ENCODE measurements at regions not wholly inside any gene's neighbourhood (a gene's known extent, or its start where the extent isn't known, plus 50 kb on each side); places are given as distances from the start of the nearest gene placed in this dataset.

- no peak for DNase-seq
- Histone ChIP-seq H3K4me3 (no peak overlapping the region), H3K9me3 (replicated peaks in 1 of 3) (no peaks in the 10 kb centered on the region), H3K27ac (no peak overlapping the region), H3K27me3 (no peaks in the 10 kb centered on the region), H3K36me3 (replicated peaks in 1 of 2) (no peaks in the 10 kb centered on the region), H3K4me1 (replicated peaks in 1 of 2) (no peaks in the 10 kb centered on the region)
- intact Hi-C loops (cut with DNase I), result no loop called here
- no peak for TF ChIP-seq CTCF (IDR thresholded peaks at IDR 0.05)
- TF ChIP-seq POLR2A (IDR thresholded peaks at IDR 0.05), result no peak
- WGBS, 4 donors, result 77 to 90% (median 88%) methylated on average over 3 to 4 of the region's 4 CpGs
These were observed 1170.8 kb downstream of the TBC1D22A start for GRCh38 chr22:47933226-47933625.

GRCh38 chr22:47929646-47930185, 1167.3 kb downstream of the TBC1D22A start:
- Histone ChIP-seq H3K4me3 (no peak overlapping the region), H3K4me1 (replicated peaks in 1 of 2) (no peaks in the 10 kb centered on the region), H3K9me3 (replicated peaks in 1 of 3) (no peaks in the 10 kb centered on the region), H3K27me3 (no peaks in the 10 kb centered on the region), H3K36me3 (replicated peaks in 1 of 2) (no peaks in the 10 kb centered on the region), H3K27ac (no peak overlapping the region)
- WGBS, 4 donors, result 55 to 76% (median 70%) methylated on average over 4 of the region's 4 CpGs
- TF ChIP-seq POLR2A (IDR thresholded peaks at IDR 0.05) (no peak), CTCF (IDR thresholded peaks at IDR 0.05) (no peak)
- no peak for DNase-seq
- intact Hi-C loops (cut with DNase I), result no loop called here

DNA sequence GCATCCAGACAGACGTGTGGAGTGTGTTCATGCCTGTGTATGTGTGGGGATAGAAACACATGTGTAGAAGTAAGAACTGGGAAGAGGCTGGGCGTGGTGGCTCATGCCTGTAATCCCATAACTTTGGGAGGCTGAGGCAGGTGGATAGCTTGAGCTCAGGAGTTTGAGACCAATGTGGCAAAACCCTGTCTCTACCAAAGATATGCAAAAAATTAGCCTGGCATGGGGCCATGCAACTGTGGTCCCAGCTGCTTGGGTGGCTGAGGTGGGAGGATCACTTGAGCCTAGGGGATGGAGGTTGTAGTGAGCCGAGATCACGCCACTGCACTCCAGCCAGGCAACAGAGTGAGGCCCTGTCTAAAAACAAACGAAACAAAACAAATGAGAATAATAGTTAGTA, 1166.6 kb downstream of the TBC1D22A start:
- no peaks in the 10 kb centered on the region for H3K27me3 ChIP-seq
- intact Hi-C loops (cut with DNase I), result no loop called here
- H3K9me3 ChIP-seq (replicated peaks in 1 of 3), result no peaks in the 10 kb centered on the region
- H3K4me1 ChIP-seq (replicated peaks in 1 of 2), result no peaks in the 10 kb centered on the region
- no peak overlapping the region for H3K27ac ChIP-seq
- TF ChIP-seq CTCF (IDR thresholded peaks at IDR 0.05) (no peak), POLR2A (IDR thresholded peaks at IDR 0.05) (no peak)
- H3K4me3 ChIP-seq, result no peak overlapping the region
- H3K36me3 ChIP-seq (replicated peaks in 1 of 2), result no peaks in the 10 kb centered on the region
- WGBS, 4 donors, result 70 to 80% (median 76%) methylated on average over 4 to 5 of the region's 5 CpGs
- DNase-seq, result no peak

DNA sequence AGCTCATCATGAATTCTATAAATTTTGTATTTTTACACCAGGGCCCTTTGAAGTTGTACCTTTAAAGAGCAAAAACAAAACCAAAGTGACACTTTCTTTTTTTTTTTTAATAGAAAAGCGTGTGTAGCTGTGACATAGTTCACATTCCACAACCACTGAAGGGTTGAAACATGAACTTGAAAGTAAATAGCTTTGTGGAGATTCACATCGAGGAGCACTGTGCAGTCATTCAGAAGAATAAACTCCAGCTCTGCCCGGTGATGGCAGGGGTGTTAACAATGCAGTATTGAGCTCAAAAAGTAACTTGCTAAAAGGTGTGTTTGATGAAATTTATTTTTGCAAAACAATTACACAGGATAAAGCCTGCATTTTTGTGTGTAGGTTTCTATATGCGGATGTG, 1166.2 kb downstream of the TBC1D22A start:
- TF ChIP-seq POLR2A (IDR thresholded peaks at IDR 0.05), result no peak
- TF ChIP-seq CTCF (IDR thresholded peaks at IDR 0.05), result no peak
- H3K4me3 ChIP-seq, result no peak overlapping the region
- no peaks in the 10 kb centered on the region for H3K36me3 ChIP-seq (replicated peaks in 1 of 2)
- H3K4me1 ChIP-seq (replicated peaks in 1 of 2), result no peaks in the 10 kb centered on the region
- intact Hi-C loops (cut with DNase I), result no loop called here
- H3K9me3 ChIP-seq (replicated peaks in 1 of 3), result no peaks in the 10 kb centered on the region
- no peak for DNase-seq
- 57 to 69% (median 63%) methylated on average over 4 of the region's 4 CpGs for WGBS, 4 donors
- no peaks in the 10 kb centered on the region for H3K27me3 ChIP-seq
- H3K27ac ChIP-seq, result no peak overlapping the region

All from adrenal gland (tissue), 9 donors.